ENCODE measurements at regions not wholly inside any gene's neighbourhood (a gene's known extent, or its start where the extent isn't known, plus 50 kb on each side); places are given as distances from the start of the nearest gene placed in this dataset.

DNA sequence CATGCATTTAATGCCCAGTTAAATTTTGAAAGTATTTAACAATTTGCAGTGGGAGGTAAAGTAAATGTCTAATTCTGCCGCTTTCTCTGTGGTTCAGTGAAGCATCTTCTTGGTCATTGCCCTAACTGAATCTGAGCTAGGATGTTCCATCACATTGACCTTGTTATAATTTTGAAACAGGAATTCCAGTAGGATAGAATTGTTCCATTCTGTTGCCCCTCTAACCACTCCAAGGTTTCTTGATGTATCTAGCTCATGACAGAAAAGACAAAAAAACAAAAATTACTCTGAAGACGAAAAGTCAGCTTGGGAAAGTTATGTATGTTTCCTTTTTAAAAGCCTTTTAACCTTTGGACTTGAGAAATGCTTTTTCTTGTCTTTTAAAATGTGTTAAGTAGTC, 297.0 kb upstream of the FAT1 start:
- Histone ChIP-seq H3K9me1 (ENCODE audit: control insufficient read depth, extremely low read depth, insufficient read depth, low read length) (no peaks in the 10 kb centered on the region), H3K4me3 (ENCODE audit: control insufficient read depth in 2 of 3, extremely low read depth in 1 of 3, insufficient read depth in 2 of 3, low read depth in 1 of 3, low read length in 3 of 3) (no peak overlapping the region), H3K27me3 (ENCODE audit: control insufficient read depth, extremely low read depth, insufficient read depth, low read length) (no peaks in the 10 kb centered on the region), H3K36me3 (ENCODE audit: control insufficient read depth in 2 of 2, extremely low read depth in 1 of 2, insufficient read depth in 2 of 2, low read length in 2 of 2) (no peaks in the 10 kb centered on the region), H3K4me2 (ENCODE audit: control insufficient read depth, extremely low read depth, insufficient read depth, low read depth, low read length) (no peak overlapping the region), H3K79me2 (ENCODE audit: control insufficient read depth, insufficient read depth, low read length) (no peaks in the 10 kb centered on the region), H2AFZ (ENCODE audit: control insufficient read depth, low read length) (no peak overlapping the region), H3K27ac (ENCODE audit: control insufficient read depth, insufficient read depth, low read length) (no peak overlapping the region), H3K9me3 (ENCODE audit: control insufficient read depth, low read depth, low read length) (no peaks in the 10 kb centered on the region), H3K9ac (ENCODE audit: control insufficient read depth, extremely low read depth, insufficient read depth, low read length) (no peak overlapping the region), H3K4me1 (ENCODE audit: control insufficient read depth, extremely low read depth, insufficient read depth, low read length) (peaks cover 3% of the 10 kb centered on the region), H4K20me1 (ENCODE audit: control insufficient read depth, extremely low read depth, insufficient read depth, low read length) (no peaks in the 10 kb centered on the region)
- no peak for DNase-seq (ENCODE audit: low read depth, low spot score)
- no peak for TF ChIP-seq EZH2 (IDR thresholded peaks at IDR 0.05; ENCODE audit: low read length)
- TF ChIP-seq, protein P1, sequence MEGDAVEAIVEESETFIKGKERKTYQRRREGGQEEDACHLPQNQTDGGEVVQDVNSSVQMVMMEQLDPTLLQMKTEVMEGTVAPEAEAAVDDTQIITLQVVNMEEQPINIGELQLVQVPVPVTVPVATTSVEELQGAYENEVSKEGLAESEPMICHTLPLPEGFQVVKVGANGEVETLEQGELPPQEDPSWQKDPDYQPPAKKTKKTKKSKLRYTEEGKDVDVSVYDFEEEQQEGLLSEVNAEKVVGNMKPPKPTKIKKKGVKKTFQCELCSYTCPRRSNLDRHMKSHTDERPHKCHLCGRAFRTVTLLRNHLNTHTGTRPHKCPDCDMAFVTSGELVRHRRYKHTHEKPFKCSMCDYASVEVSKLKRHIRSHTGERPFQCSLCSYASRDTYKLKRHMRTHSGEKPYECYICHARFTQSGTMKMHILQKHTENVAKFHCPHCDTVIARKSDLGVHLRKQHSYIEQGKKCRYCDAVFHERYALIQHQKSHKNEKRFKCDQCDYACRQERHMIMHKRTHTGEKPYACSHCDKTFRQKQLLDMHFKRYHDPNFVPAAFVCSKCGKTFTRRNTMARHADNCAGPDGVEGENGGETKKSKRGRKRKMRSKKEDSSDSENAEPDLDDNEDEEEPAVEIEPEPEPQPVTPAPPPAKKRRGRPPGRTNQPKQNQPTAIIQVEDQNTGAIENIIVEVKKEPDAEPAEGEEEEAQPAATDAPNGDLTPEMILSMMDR (optimal IDR thresholded peaks at IDR 0.05 in 1 of 3, IDR thresholded peaks at IDR 0.05 in 1 of 3, conservative IDR thresholded peaks at IDR 0.05 in 1 of 3; ENCODE audit: extremely low read depth in 1 of 3, insufficient read depth in 2 of 3, low read length in 3 of 3), result no peak
- dilution Hi-C loops (cut with MboI; ENCODE audit: extremely low pct_ligation_motif_present, low sequenced_read_pairs), result no loop called here
- no peak for FAIRE-seq

DNA sequence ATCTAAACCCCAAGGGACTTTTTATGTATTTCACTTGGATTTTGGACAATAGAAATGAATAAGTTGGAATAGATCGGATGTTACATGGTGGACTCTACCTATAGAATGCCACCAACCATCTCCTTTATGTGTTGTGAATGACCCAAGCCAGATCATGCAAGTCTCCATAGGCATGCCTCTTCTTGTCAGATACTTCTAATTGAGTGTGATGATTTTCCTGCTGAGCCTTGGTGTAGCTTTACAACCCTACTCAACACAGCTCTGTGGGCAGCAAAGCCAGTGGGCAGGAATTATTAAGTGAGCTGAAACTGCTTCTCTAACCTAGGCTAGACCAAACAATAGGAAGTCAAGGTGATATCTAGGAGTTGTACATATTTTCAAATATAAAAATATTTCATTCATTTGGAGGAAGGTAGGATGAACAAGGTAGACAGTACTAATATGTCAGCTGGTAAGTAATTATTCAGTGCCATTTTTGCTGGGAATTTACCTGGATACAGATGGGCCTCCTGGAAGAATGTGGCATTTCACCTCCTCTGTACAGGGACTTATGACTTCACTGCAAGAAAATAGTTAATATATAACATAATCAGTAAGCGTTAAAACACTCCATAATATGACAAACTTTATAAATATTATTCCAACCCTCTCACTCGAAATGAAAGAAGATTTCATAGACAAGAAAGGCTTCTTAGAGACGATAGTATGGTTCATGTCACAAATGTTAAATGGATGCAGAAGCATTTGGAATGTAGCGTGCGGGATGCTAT, 298.0 kb upstream of the FAT1 start:
- FAIRE-seq (no peak), DNase-seq (ENCODE audit: low read depth, low spot score) (no peak)
- dilution Hi-C loops (cut with MboI; ENCODE audit: extremely low pct_ligation_motif_present, low sequenced_read_pairs), result no loop called here
- Histone ChIP-seq H3K27ac (ENCODE audit: control insufficient read depth, insufficient read depth, low read length) (no peak overlapping the region), H3K79me2 (ENCODE audit: control insufficient read depth, insufficient read depth, low read length) (no peaks in the 10 kb centered on the region), H3K4me2 (ENCODE audit: control insufficient read depth, extremely low read depth, insufficient read depth, low read depth, low read length) (no peak overlapping the region), H3K4me3 (ENCODE audit: control insufficient read depth in 2 of 3, extremely low read depth in 1 of 3, insufficient read depth in 2 of 3, low read depth in 1 of 3, low read length in 3 of 3) (no peak overlapping the region), H4K20me1 (ENCODE audit: control insufficient read depth, extremely low read depth, insufficient read depth, low read length) (no peaks in the 10 kb centered on the region), H3K9ac (ENCODE audit: control insufficient read depth, extremely low read depth, insufficient read depth, low read length) (no peak overlapping the region), H3K27me3 (ENCODE audit: control insufficient read depth, extremely low read depth, insufficient read depth, low read length) (no peaks in the 10 kb centered on the region), H3K36me3 (ENCODE audit: control insufficient read depth in 2 of 2, extremely low read depth in 1 of 2, insufficient read depth in 2 of 2, low read length in 2 of 2) (no peaks in the 10 kb centered on the region), H2AFZ (ENCODE audit: control insufficient read depth, low read length) (no peak overlapping the region), H3K4me1 (ENCODE audit: control insufficient read depth, extremely low read depth, insufficient read depth, low read length) (peaks cover 3% of the 10 kb centered on the region), H3K9me3 (ENCODE audit: control insufficient read depth, low read depth, low read length) (no peaks in the 10 kb centered on the region), H3K9me1 (ENCODE audit: control insufficient read depth, extremely low read depth, insufficient read depth, low read length) (no peaks in the 10 kb centered on the region)
- TF ChIP-seq, protein P1 (optimal IDR thresholded peaks at IDR 0.05 in 1 of 3, IDR thresholded peaks at IDR 0.05 in 1 of 3, conservative IDR thresholded peaks at IDR 0.05 in 1 of 3; ENCODE audit: extremely low read depth in 1 of 3, insufficient read depth in 2 of 3, low read length in 3 of 3), result no peak
- no peak for TF ChIP-seq EZH2 (IDR thresholded peaks at IDR 0.05; ENCODE audit: low read length)
